ENCODE measurements at regions not wholly inside any gene's neighbourhood (a gene's known extent, or its start where the extent isn't known, plus 50 kb on each side); places are given as distances from the start of the nearest gene placed in this dataset.

GRCh38 chr9:82054264-82055015 is 65.9 kb downstream of the SPATA31D1 start:
- Histone ChIP-seq H3K9ac (ENCODE audit: extremely low read depth, insufficient read length, low read length) (no peak overlapping the region), H2BK12ac (ENCODE audit: insufficient read length, low read depth, low read length) (no peak overlapping the region), H3K27me3 (ENCODE audit: insufficient read depth, low read length) (no peaks in the 10 kb centered on the region), H2BK120ac (ENCODE audit: low read depth, low read length, poor library complexity, severe bottlenecking) (no peak overlapping the region), H3K56ac (ENCODE audit: insufficient read length, low read depth, low read length) (no peak overlapping the region), H3K79me1 (ENCODE audit: insufficient read depth, low read depth, low read length, poor library complexity, severe bottlenecking) (no peaks in the 10 kb centered on the region), H3K9me3 (ENCODE audit: control insufficient read depth, low read depth, low read length) (no peaks in the 10 kb centered on the region), H3K79me2 (ENCODE audit: insufficient read depth, low read length) (no peaks in the 10 kb centered on the region), H3T11ph (ENCODE audit: low read length) (no peak overlapping the region), H3K23me2 (ENCODE audit: insufficient read length, low read depth, low read length, poor library complexity, severe bottlenecking) (no peaks in the 10 kb centered on the region), H2AFZ (ENCODE audit: low read length) (no peak overlapping the region), H2AK5ac (ENCODE audit: insufficient read length, low read length) (no peak overlapping the region), H4K8ac (replicated peaks; ENCODE audit: insufficient read length, low read depth, low read length) (no peak overlapping the region), H3K4me2 (ENCODE audit: insufficient read depth, insufficient read length, low read length) (no peak overlapping the region), H4K5ac (ENCODE audit: insufficient read length, low read depth, low read length) (no peak overlapping the region), H3K27ac (ENCODE audit: insufficient read length, low read depth, low read length) (no peak overlapping the region), H3K4ac (ENCODE audit: low read depth, low read length) (no peak overlapping the region), H2BK15ac (ENCODE audit: low read depth, low read length) (no peak overlapping the region), H4K20me1 (ENCODE audit: control insufficient read depth, insufficient read depth, insufficient read length) (no peaks in the 10 kb centered on the region), H4K91ac (ENCODE audit: insufficient read length, low read depth, low read length) (no peak overlapping the region), H3K4me1 (ENCODE audit: insufficient read depth, low read length) (no peaks in the 10 kb centered on the region), H2BK5ac (ENCODE audit: insufficient read length, low read length) (no peak overlapping the region), H3K14ac (ENCODE audit: insufficient read depth, low read length) (no peak overlapping the region; the same call in 1 of the 2 replicates), H3K23ac (ENCODE audit: insufficient read length, low read depth, low read length) (no peak overlapping the region), H2BK20ac (ENCODE audit: low read depth, low read length, poor library complexity, severe bottlenecking) (no peak overlapping the region), H3K18ac (ENCODE audit: insufficient read length, low read depth, low read length) (no peak overlapping the region)
- Mint-ChIP-seq H3K36me3 (ENCODE audit: insufficient read depth in 1 of 3, low read depth in 3 of 3) (no peaks in the 10 kb centered on the region), H3K9me3 (peaks cover 0 to 7% of the 10 kb centered on the region in 2 experiments; a peak in 1 of 5 replicates), H3K4me1 (no peaks in the 10 kb centered on the region), H3K27me3 (ENCODE audit: low read depth) (no peaks in the 10 kb centered on the region), H3K4me3 (no peak overlapping the region), H3K27ac (no peak overlapping the region; a peak in 1 of 7 replicates)
- no peak for DNase-seq
- no CpG with 5 or more reads among the region's 26 CpGs for WGBS (ENCODE audit: extremely low coverage, insufficient read length, low lambda C conversion rate)
- TF ChIP-seq, protein P1, sequence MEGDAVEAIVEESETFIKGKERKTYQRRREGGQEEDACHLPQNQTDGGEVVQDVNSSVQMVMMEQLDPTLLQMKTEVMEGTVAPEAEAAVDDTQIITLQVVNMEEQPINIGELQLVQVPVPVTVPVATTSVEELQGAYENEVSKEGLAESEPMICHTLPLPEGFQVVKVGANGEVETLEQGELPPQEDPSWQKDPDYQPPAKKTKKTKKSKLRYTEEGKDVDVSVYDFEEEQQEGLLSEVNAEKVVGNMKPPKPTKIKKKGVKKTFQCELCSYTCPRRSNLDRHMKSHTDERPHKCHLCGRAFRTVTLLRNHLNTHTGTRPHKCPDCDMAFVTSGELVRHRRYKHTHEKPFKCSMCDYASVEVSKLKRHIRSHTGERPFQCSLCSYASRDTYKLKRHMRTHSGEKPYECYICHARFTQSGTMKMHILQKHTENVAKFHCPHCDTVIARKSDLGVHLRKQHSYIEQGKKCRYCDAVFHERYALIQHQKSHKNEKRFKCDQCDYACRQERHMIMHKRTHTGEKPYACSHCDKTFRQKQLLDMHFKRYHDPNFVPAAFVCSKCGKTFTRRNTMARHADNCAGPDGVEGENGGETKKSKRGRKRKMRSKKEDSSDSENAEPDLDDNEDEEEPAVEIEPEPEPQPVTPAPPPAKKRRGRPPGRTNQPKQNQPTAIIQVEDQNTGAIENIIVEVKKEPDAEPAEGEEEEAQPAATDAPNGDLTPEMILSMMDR (conservative IDR thresholded peaks at IDR 0.05), result no peak
